ENCODE measurements at regions not wholly inside any gene's neighbourhood (a gene's known extent, or its start where the extent isn't known, plus 50 kb on each side); places are given as distances from the start of the nearest gene placed in this dataset.
"Not testable (repeated sequence)": the region's sequence is repeated elsewhere in the genome, so short reads cannot be mapped to it uniquely, and the experiment has no call there.

DNA sequence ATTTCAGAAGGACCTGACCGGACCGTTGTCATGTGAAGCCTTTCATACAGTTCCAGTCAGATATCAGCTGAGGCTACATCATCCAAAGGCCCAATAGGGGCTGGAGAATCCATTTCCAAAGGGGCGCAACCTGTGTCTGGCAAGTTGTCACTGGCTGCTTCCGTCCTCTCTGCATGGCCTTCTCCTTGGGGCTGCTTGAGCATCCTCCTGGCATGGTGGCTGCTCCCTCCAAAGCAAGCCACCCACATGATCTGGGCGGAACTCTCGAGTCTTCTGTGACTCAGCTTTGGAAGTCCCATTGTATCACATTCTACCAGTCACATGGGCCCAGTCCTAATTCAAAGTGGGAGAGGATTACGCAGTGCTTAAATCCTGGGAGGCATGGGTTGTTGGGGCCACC lies 207.0 kb upstream of the SHH start:
- no peak for TF ChIP-seq JUND (IDR thresholded peaks at IDR 0.05; ENCODE audit: low read depth)
- in situ Hi-C loops (cut with HindIII; ENCODE audit: low pct_unique_long_range_greater_than_20kb, low sequenced_read_pairs), result no loop called here

DNA sequence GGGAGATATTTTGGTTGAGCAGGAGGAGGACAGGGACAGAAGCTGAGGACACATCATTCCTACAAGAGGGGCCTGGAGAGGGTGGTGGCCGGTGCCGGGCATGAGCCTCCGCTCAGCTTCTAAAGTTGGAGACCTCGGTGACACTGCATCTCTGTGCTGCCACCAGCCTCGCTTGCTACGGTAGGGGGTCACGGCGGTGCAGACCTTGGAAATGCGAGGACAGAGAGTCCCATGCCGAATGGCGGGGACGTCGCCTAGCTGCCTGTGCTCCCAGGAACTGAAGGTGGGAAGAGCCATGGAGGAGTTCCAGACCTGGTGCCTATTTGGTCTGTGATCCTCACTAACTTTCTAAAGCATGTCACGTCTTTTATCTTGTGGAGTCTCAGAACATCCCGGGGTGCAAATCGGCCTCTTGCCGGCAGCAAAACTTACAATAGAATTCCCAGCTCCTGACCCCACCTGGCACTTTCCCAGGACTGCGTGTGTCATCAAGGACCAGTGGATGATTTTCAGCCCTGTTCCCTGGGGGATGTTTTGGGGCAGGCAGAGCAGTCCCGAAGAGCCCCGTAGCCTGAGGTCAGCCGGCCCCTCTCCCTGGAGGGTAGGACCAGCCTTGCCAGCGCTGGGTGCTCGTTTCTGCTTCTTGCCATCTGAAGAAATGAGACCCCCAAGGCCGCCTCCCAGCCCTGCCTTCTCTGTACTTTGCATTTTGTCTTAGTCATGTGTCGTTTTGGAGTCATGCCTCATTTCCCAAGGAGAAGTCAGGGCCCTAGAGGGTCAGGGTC lies 205.8 kb upstream of the SHH start:
- in situ Hi-C loops (cut with HindIII; ENCODE audit: low pct_unique_long_range_greater_than_20kb, low sequenced_read_pairs), result no loop called here
- TF ChIP-seq JUND (IDR thresholded peaks at IDR 0.05; ENCODE audit: low read depth), result no peak
- no peak for DNase-seq (ENCODE audit: low read depth in 1 of 2, low spot score in 1 of 2)

More for the DNA sequence above, 207.0 kb upstream of the SHH start:
- no peak for DNase-seq (ENCODE audit: low read depth in 1 of 2, low spot score in 1 of 2)

DNA sequence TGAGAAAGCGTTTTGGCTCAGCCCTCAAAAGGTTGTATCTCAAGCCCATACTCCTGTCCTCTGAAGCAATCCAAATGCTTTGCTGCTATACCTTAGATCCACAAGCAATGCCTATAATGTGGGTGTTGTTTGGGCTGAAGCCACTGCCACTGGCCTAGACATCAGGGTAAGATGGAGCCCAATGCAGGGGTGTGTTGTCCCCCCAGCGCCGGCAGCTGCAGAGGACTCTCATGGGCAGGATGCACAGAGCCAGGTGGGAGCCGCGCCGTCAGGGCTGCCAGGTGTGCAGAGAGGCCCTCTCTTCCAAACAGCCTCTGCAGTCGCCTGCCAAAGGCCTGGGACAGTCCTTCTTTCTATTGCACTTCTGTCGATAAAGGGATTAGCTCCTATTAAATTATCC lies 205.2 kb upstream of the SHH start:
- TF ChIP-seq JUND (IDR thresholded peaks at IDR 0.05; ENCODE audit: low read depth), result no peak
- DNase-seq (ENCODE audit: low read depth in 1 of 2, low spot score in 1 of 2), result no peak
- in situ Hi-C loops (cut with HindIII; ENCODE audit: low pct_unique_long_range_greater_than_20kb, low sequenced_read_pairs), result no loop called here

DNA sequence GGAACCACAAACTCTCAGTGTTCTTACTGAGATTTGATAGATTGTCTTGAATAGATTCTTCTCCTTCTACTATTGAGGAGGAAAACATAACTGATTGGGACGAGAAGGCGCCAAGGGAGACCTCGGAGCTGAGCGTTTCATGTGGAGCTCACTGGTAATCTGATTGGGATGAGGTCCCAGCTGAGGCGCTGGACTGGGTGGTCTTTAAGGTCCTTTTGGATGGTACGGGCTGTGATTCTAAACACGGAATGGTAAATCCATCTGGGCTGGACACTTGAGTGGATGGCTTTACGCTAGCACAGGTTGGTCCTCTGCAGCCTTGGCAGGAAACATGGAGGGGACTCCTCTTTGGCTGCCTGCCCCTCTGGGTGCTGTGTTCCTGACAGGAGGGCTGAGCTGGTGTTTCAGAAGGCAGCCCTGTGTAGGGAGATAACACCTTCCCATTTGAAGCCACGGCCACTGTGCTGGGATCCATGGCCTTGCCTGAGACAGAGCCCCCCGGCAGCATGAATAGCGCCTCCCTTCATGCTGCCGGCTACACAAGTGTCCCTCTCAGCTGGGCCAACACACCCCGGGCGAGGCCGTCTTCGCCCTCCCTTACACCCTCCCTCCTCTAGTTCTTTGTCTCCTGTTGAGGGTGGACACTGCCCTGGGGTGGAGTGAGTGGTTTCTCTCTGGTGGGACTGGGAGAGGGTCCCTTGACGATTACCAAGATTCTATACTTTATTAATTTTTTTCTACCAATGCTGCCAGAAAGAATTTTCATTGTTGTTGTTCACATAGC lies 203.2 kb upstream of the SHH start:
- no peak for DNase-seq (ENCODE audit: low read depth in 1 of 2, low spot score in 1 of 2)
- in situ Hi-C loops (cut with HindIII; ENCODE audit: low pct_unique_long_range_greater_than_20kb, low sequenced_read_pairs), result no loop called here
- TF ChIP-seq JUND (IDR thresholded peaks at IDR 0.05; ENCODE audit: low read depth), result no peak

DNA sequence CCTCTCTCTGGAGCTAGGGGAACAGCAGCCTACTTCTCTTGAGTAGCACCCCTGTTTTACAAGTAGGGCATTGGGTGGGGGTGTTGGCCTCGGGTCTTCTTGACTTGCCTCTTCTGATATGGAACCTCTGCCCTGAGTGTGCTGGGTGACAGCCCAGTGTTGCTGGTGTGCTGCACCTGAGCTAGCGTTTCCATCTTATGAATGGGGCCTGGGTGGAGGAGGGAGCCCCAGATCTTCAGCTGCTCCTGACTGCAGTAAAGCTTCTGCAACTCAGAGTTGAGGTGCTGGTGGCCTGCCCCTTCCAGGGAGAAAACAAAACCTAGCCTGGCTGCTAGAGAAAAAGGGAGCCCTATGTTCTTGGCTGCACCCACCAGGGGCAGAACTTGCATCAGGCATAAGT lies 202.5 kb upstream of the SHH start:
- no peak for TF ChIP-seq JUND (IDR thresholded peaks at IDR 0.05; ENCODE audit: low read depth)
- in situ Hi-C loops (cut with HindIII; ENCODE audit: low pct_unique_long_range_greater_than_20kb, low sequenced_read_pairs), result no loop called here
- DNase-seq (ENCODE audit: low read depth in 1 of 2, low spot score in 1 of 2), result no peak

DNA sequence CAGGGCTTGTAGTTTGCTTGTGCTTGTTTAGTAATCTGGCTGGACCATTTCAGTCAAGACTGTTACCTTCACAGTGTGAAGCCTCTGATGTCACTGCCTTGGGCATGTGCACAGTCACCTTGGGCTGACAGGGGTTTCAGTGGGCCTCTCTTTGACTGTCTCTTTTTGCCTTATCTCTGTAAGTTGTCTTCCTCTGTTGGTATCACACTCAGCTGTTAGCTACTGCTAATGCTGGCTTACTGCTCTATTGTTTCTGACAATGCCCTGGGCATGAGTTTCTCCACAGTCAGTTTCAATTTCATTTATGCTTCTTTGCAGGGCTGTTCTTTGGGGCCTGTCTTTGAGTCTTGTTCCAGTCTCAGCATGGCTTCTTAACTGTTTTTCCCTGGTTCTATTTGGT lies 201.9 kb upstream of the SHH start:
- in situ Hi-C loops (cut with HindIII; ENCODE audit: low pct_unique_long_range_greater_than_20kb, low sequenced_read_pairs), result no loop called here
- TF ChIP-seq JUND (IDR thresholded peaks at IDR 0.05; ENCODE audit: low read depth), result no peak
- DNase-seq (ENCODE audit: low read depth in 1 of 2, low spot score in 1 of 2), result no peak

DNA sequence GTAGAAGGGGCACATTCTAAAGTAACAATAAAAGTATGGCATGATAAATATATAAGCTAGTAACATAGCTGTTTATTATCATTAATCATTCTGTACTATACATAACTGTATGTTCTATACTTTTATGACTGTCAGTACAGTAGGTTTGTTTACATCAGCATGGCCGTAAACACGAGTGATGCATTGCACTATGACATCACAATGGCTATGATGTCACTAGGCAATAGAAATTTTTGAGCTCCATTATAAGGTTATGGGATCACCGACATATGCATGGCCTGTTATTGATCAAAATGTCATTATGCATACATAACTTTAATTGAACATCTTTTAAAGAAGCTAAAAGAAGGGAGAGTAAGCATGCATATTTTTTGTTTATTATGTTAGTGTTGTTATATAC lies 200.1 kb upstream of the SHH start:
- no peak for TF ChIP-seq JUND (IDR thresholded peaks at IDR 0.05; ENCODE audit: low read depth)
- in situ Hi-C loops (cut with HindIII; ENCODE audit: low pct_unique_long_range_greater_than_20kb, low sequenced_read_pairs), result no loop called here
- DNase-seq (ENCODE audit: low read depth in 1 of 2, low spot score in 1 of 2), result no peak

DNA sequence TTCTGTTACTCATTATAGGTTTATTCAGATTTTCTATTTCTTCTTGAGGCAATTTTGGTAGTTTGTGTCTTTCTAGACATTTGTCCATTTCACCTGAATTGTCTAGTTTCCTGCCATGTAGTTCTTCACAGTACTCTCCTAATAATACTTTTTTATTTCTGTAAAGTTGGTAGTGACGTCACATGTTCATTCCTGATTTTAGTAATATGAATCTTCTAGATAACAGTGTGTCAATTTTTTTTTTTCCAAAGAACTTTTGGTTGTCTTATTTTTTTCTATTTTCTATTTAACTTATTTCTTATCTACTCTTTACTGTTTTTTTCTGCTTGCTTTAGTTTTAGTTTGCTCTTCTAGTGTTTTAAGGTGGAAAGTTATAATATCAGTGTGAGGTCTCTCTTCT lies 197.3 kb upstream of the SHH start:
- DNase-seq (ENCODE audit: low read depth in 1 of 2, low spot score in 1 of 2), result no peak
- in situ Hi-C loops (cut with HindIII; ENCODE audit: low pct_unique_long_range_greater_than_20kb, low sequenced_read_pairs), result no loop called here
- TF ChIP-seq JUND (IDR thresholded peaks at IDR 0.05; ENCODE audit: low read depth), result no peak

DNA sequence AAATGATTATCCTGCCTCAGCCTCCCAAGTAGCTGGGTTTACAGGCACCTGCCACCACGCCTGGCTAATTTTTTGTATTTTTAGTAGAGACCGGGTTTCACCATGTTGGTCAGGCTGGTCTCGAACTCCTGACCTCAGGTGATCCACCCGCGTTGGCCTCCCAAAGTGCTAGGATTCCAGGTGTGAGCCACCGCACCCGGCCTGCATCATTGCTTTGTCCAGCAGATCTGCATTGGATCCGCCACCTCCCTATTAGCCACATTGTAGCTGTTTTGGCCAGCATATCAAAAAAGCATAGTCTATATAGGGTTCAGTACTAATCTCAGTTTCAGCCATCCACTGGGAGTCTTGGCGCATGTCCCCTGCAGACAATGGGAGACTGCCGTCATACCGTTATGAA lies 194.6 kb upstream of the SHH start:
- in situ Hi-C loops (cut with HindIII; ENCODE audit: low pct_unique_long_range_greater_than_20kb, low sequenced_read_pairs); DNase-seq (ENCODE audit: low read depth in 1 of 2, low spot score in 1 of 2): not testable (repeated sequence)

DNA sequence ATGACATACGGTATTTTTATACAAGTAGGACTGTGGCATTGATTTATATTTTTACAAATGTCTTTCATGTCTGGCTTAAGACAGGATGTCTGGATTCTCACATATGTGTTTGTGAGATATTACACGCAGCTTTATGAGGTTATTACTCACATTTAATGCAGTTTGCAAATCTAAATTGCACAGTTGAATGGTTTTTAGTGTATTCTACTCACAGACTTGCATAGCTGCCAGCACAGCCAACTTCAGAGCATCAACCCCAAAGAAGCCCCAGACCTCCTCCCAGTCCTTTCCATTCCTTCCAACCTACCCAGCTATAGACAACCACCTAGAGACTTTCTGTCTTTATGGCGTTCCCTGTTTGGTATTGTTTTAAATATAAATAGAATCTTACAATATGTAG lies 193.8 kb upstream of the SHH start:
- in situ Hi-C loops (cut with HindIII; ENCODE audit: low pct_unique_long_range_greater_than_20kb, low sequenced_read_pairs), result no loop called here
- TF ChIP-seq JUND (IDR thresholded peaks at IDR 0.05; ENCODE audit: low read depth), result no peak
- DNase-seq (ENCODE audit: low read depth in 1 of 2, low spot score in 1 of 2), result no peak

DNA sequence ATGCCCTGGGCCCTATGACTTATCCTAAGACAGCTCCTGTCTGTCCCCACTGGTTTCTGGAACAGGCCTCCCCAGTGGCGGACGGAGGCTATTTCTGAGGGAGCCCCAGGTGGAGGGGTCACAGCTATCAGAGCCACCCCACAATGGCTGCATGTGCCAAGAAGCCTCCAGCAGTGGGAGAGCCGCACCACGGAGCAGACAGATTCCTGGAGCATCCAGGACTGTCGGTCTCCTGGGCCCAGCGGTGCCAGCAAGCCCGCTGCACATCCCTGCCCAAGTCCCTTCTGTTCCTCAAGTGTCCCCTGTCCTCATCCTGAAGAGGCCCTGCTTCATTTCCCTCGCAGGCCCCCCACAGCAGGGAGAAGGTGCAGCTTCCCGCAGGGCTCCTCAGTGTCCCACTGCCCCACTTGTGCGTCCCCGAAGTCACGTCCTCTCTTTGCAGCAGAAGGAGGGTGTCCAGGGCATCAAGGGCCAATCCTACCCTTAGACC lies 193.0 kb upstream of the SHH start:
- no peak for DNase-seq (ENCODE audit: low read depth in 1 of 2, low spot score in 1 of 2)
- in situ Hi-C loops (cut with HindIII; ENCODE audit: low pct_unique_long_range_greater_than_20kb, low sequenced_read_pairs), result no loop called here
- no peak for TF ChIP-seq JUND (IDR thresholded peaks at IDR 0.05; ENCODE audit: low read depth)

DNA sequence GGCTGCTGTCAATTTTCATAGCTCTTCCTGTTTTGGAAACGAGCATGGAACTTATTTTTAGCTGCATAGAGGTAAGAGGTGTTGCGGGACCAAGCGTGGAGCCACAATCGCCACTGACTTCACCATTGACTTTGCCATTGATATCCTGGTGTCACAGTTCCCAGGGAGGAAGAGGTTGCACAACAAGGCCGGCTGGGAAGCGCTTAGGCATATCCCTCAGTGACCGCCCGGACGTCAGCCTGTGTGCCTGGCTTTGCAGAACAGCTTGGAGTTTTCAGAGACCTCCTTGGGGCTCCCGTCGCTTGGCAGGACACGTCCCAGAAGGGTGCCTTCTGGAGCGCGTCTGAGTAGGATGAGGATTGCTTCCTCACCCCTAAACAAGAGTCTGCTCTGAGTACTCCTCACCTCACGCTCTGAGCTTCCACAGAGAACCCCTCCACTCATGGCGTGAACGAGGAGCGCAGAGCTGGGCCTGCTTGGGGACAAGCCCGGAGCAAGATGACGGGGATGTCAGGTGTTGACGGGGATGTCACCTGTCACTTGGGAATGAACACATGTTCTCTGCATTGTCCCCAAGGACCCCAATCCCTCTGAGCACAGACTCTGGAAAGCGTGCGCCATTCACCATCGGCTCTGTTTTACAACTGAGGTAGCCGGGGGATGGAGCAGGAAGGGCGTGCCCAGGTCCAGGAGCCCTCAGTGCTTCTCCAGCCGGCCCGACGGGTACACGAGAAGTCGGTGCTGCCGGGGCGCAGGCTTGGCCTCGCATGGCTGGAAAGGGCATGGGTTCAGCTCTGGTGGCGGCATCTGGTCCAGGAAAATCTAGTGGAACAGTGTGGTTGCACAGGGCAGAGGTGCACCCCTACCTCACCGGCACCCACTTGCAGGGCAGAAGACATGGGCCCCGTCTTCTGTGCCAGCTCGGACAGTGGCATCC lies 192.3 kb upstream of the SHH start:
- DNase-seq (ENCODE audit: low read depth in 1 of 2, low spot score in 1 of 2), result no peak
- in situ Hi-C loops (cut with HindIII; ENCODE audit: low pct_unique_long_range_greater_than_20kb, low sequenced_read_pairs), result no loop called here
- no peak for TF ChIP-seq JUND (IDR thresholded peaks at IDR 0.05; ENCODE audit: low read depth)
